HG03354 (cell line): ENCODE measurements at regions not wholly inside any gene's neighbourhood (a gene's known extent, or its start where the extent isn't known, plus 50 kb on each side); places are given as distances from the start of the nearest gene placed in this dataset.
A peak's percentile ranks its signal among the peaks of the same experiment; 100 is the strongest.
"Not testable (repeated sequence)": the region's sequence is repeated elsewhere in the genome, so short reads cannot be mapped to it uniquely, and the experiment has no call there.

Source experiments
- ATAC-seq: cut with Tn5 transposase; IDR thresholded peaks from one replicate; pipeline ENCODE4 v1.9.1; 2021; ENCODE audit warnings: mild to moderate bottlenecking; ENCODE audit not compliant: unreplicated experiment, poor library complexity, severe bottlenecking

GRCh38 chr7:32765649-32766251, 125.8 kb downstream of the KBTBD2 start:
- ATAC-seq: not testable (repeated sequence)

DNA sequence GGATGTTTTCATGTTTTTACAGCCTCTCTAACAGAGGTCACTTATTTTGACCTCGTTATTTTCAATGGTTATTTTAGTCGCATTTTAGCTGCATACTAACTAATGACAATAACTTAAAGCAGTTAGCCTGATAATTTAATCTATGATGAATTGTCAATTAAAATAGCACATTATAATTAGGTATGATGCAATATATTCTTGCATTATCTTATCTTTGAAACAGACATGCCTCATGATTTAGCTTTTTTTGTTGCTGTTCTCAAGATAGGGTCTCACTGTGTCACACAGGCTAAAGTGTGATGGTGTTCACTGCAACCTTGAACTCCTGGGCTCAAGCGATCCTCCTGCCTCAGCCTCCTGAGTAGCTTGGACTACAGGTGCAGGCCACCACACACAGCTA, 126.4 kb downstream of the KBTBD2 start:
- no peak for ATAC-seq

- no peak for ATAC-seq
Measured at GRCh38 chr7:32762925-32763293, 128.7 kb downstream of the KBTBD2 start.

DNA sequence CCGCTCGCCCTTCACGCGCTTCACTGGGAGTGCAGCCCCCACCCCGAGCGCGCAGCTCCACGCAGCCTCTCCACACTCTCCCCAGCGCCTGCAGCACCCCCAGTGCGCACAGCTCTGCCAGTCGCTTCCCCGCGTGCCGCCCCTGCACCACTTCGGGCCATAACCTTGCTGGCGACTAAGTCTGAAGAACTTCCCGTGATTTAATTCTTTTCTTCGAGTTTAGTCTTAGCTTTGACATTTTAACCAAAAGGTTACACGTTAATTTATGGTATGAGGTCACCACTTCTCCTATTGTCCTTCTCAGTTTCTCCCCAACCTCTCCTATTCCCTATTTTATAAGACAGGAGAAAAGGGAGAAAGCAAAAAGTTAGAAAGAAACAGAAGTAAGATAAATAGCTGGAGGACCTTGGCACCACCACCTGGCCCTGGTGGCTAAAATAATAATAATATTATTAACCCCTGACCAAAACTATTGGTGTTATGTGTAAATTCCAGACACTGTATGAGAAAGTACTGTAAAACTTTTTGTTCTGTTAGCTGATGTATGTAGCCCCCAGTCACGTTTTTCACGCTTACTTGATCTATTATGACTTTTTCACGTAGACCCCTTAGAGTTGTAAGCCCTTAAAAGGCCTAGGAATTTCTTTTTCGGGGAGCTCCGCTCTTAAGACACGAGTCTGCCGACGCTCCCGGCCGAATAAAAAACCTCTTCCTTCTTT, 129.2 kb downstream of the KBTBD2 start:
- not testable (repeated sequence) for ATAC-seq

- no peak for ATAC-seq
Measured at GRCh38 chr7:32761451-32762205, 129.9 kb downstream of the KBTBD2 start.

DNA sequence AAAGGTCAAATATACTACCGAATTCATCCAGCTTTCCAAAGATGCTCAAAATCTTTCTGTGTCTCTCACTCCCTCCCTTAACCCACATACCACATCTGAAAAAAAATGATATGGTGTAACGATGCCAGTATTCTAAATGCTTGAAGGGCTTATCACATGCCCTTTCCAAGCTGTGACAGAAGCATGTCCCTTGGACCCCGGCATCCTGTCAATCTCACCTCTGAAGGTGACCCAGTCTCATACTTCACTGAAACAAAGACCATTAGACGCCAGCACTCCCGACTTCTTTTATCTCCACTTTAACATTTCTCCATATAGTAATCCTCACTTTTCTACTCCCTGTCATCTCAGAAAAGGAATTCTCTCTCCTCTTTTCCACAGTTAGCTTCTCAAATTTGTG, 130.8 kb downstream of the KBTBD2 start:
- ATAC-seq: not testable (repeated sequence)

GRCh38 chr7:32759859-32760258, 131.7 kb downstream of the KBTBD2 start:
- ATAC-seq: not testable (repeated sequence)

GRCh38 chr7:32753872-32754271, 137.7 kb downstream of the KBTBD2 start:
- not testable (repeated sequence) for ATAC-seq

- ATAC-seq: not testable (repeated sequence)
Measured at GRCh38 chr7:32748337-32748736, 143.2 kb downstream of the KBTBD2 start.

GRCh38 chr7:32747443-32748148, 144.0 kb downstream of the KBTBD2 start:
- ATAC-seq: not testable (repeated sequence)

- ATAC-seq: not testable (repeated sequence)
Measured at GRCh38 chr7:32741853-32742476, 149.6 kb downstream of the KBTBD2 start.

- ATAC-seq: not testable (repeated sequence)
Measured at GRCh38 chr7:32739749-32740148, 151.8 kb downstream of the KBTBD2 start.

DNA sequence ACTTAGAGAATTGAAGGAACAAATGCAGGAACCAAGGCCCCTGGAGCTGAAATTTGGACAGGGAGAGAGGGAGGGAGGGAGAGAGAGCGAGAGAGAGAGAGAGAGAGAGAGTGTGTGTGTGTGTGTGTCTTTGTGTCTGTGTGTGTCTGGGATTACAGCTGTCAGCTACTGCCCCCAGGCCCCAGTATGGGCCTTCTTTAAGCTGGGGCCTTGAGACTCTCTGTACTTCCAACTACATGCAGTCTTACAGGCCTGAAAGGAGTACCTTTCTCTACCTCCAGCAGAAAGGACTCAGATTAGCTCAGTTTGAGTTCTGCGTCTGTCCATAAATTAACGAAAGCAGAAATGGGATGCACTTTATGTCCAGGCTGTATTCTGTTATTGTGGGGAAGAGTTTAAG, 153.2 kb downstream of the KBTBD2 start:
- ATAC-seq: not testable (repeated sequence)

GRCh38 chr7:32732767-32733166, 158.8 kb downstream of the KBTBD2 start:
- ATAC-seq: not testable (repeated sequence)

- not testable (repeated sequence) for ATAC-seq
Measured at GRCh38 chr7:32729335-32729675, 162.3 kb downstream of the KBTBD2 start.

GRCh38 chr7:32728412-32729334, 162.9 kb downstream of the KBTBD2 start:
- peak; percentile 81 for ATAC-seq

GRCh38 chr7:32727483-32728411, 163.8 kb downstream of the KBTBD2 start:
- peak; percentile 69 for ATAC-seq

GRCh38 chr7:32722837-32723236, 168.7 kb downstream of the KBTBD2 start:
- ATAC-seq: not testable (repeated sequence)
